ENCODE measurements at regions not wholly inside any gene's neighbourhood (a gene's known extent, or its start where the extent isn't known, plus 50 kb on each side); places are given as distances from the start of the nearest gene placed in this dataset.

GRCh38 chr21:27649762-27650161 lies 682.9 kb upstream of the ADAMTS5 start:
- DNase-seq, result no peak

GRCh38 chr21:27649323-27649722 lies 682.4 kb upstream of the ADAMTS5 start:
- DNase-seq, result no peak

- no peak for DNase-seq
Measured at GRCh38 chr21:27648560-27648959, 681.7 kb upstream of the ADAMTS5 start.

GRCh38 chr21:27647921-27648320 lies 681.0 kb upstream of the ADAMTS5 start:
- no peak for DNase-seq

- DNase-seq, result no peak
Measured at GRCh38 chr21:27647401-27647800, 680.5 kb upstream of the ADAMTS5 start.

GRCh38 chr21:27646691-27647090 lies 679.8 kb upstream of the ADAMTS5 start:
- DNase-seq, result no peak

- DNase-seq, result no peak
Measured at GRCh38 chr21:27646056-27646455, 679.2 kb upstream of the ADAMTS5 start.

- no peak for DNase-seq
Measured at GRCh38 chr21:27645285-27645684, 678.4 kb upstream of the ADAMTS5 start.

GRCh38 chr21:27643326-27643725 lies 676.4 kb upstream of the ADAMTS5 start:
- no peak for DNase-seq

- no peak for DNase-seq
Measured at GRCh38 chr21:27639286-27639685, 672.4 kb upstream of the ADAMTS5 start.

- DNase-seq, result peak; percentile 32
Measured at GRCh38 chr21:27636656-27637055, 669.8 kb upstream of the ADAMTS5 start.

- no peak for DNase-seq
Measured at GRCh38 chr21:27633631-27634030, 666.7 kb upstream of the ADAMTS5 start.

GRCh38 chr21:27631471-27631870 lies 664.6 kb upstream of the ADAMTS5 start:
- no peak for DNase-seq

- no peak for DNase-seq
Measured at GRCh38 chr21:27622631-27623030, 655.7 kb upstream of the ADAMTS5 start.

GRCh38 chr21:27614231-27614630 lies 647.3 kb upstream of the ADAMTS5 start:
- peak; percentile 65 for DNase-seq

GRCh38 chr21:27606422-27606821 lies 639.5 kb upstream of the ADAMTS5 start:
- no peak for DNase-seq

GRCh38 chr21:27596196-27596595 lies 629.3 kb upstream of the ADAMTS5 start:
- no peak for DNase-seq

GRCh38 chr21:27595716-27596115 lies 628.8 kb upstream of the ADAMTS5 start:
- no peak for DNase-seq

- DNase-seq, result no peak
Measured at GRCh38 chr21:27590271-27590670, 623.4 kb upstream of the ADAMTS5 start.

- DNase-seq, result no peak
Measured at GRCh38 chr21:27589781-27590180, 622.9 kb upstream of the ADAMTS5 start.

GRCh38 chr21:27586986-27587385 lies 620.1 kb upstream of the ADAMTS5 start:
- no peak for DNase-seq

- no peak for DNase-seq
Measured at GRCh38 chr21:27586326-27586725, 619.4 kb upstream of the ADAMTS5 start.

- no peak for DNase-seq
Measured at GRCh38 chr21:27584256-27584655, 617.4 kb upstream of the ADAMTS5 start.

GRCh38 chr21:27582948-27583430 lies 616.1 kb upstream of the ADAMTS5 start:
- DNase-seq, result no peak

GRCh38 chr21:27582246-27582947 lies 615.5 kb upstream of the ADAMTS5 start:
- DNase-seq, result no peak

Measured in NCI-H524 treated with DMSO at 0.1 percent for 48 hours (cell line).